BE2C (cell line): ENCODE measurements at regions not wholly inside any gene's neighbourhood (a gene's known extent, or its start where the extent isn't known, plus 50 kb on each side); places are given as distances from the start of the nearest gene placed in this dataset.

Source experiments
- DNase-seq: peaks from one replicate; pipeline ENCODE4 v3.0.0-alpha.2; 2020
- H3K27me3 ChIP-seq: fragments of 250-450 bp; sonication (Bioruptor Pico); 2 replicates; pipeline ENCODE4 v1.5.1; 2020; ENCODE audit warnings: mild to moderate bottlenecking
- H3K36me3 ChIP-seq: fragments of 250-450 bp; sonication (Bioruptor Pico); 2 replicates; pipeline ENCODE4 v1.5.1; 2020; ENCODE audit warnings: mild to moderate bottlenecking
- H3K4me1 ChIP-seq: fragments of 250-450 bp; sonication (Bioruptor Pico); 2 replicates; pipeline ENCODE4 v1.5.1; 2020
- H3K4me3 ChIP-seq: 2 replicates; pipeline ENCODE4 v1.5.1; 2011; ENCODE audit warnings: low read depth, low read length
- H3K9me3 ChIP-seq: fragments of 250-450 bp; sonication (Bioruptor Pico); 2 replicates; pipeline ENCODE4 v1.5.1; 2020
- CTCF ChIP-seq: IDR thresholded peaks from 2 replicates; pipeline ENCODE4 v1.5.1; 2012; ENCODE audit warnings: mild to moderate bottlenecking, low read depth, low read length

GRCh38 chr9:78510035-78510434, 213.1 kb downstream of the PSAT1 start:
- Histone ChIP-seq H3K4me1 (peaks cover 5% of the 10 kb centered on the region), H3K4me3 (no peak overlapping the region), H3K27me3 (no peaks in the 10 kb centered on the region), H3K9me3 (no peaks in the 10 kb centered on the region), H3K36me3 (no peaks in the 10 kb centered on the region)
- no peak for DNase-seq
- no peak for TF ChIP-seq CTCF

GRCh38 chr9:78515108-78515507, 218.2 kb downstream of the PSAT1 start:
- H3K9me3 ChIP-seq = no peaks in the 10 kb centered on the region
- DNase-seq = no peak
- no peaks in the 10 kb centered on the region for H3K27me3 ChIP-seq
- H3K36me3 ChIP-seq = no peaks in the 10 kb centered on the region
- H3K4me3 ChIP-seq = no peak overlapping the region
- peaks cover 6% of the 10 kb centered on the region; the same call in 1 of the 2 replicates for H3K4me1 ChIP-seq
- no peak for TF ChIP-seq CTCF

GRCh38 chr9:78519786-78520185, 222.9 kb downstream of the PSAT1 start:
- no peak for DNase-seq
- TF ChIP-seq CTCF = no peak
- H3K9me3 ChIP-seq = no peaks in the 10 kb centered on the region; the same call in 1 of the 2 replicates
- no peak overlapping the region for H3K4me3 ChIP-seq
- peaks cover 6% of the 10 kb centered on the region; the same call in 1 of the 2 replicates for H3K4me1 ChIP-seq
- no peaks in the 10 kb centered on the region for H3K36me3 ChIP-seq
- no peaks in the 10 kb centered on the region for H3K27me3 ChIP-seq

- no peaks in the 10 kb centered on the region for H3K27me3 ChIP-seq
- no peak overlapping the region for H3K4me3 ChIP-seq
- TF ChIP-seq CTCF = no peak
- no peaks in the 10 kb centered on the region for H3K36me3 ChIP-seq
- DNase-seq = no peak
- no peaks in the 10 kb centered on the region for H3K4me1 ChIP-seq
- no peaks in the 10 kb centered on the region; the same call in 1 of the 2 replicates for H3K9me3 ChIP-seq
Measured at GRCh38 chr9:78521680-78522079, 224.8 kb downstream of the PSAT1 start.

GRCh38 chr9:78525986-78526560, 229.1 kb downstream of the PSAT1 start:
- Histone ChIP-seq H3K4me3 (no peak overlapping the region), H3K4me1 (no peaks in the 10 kb centered on the region), H3K36me3 (no peaks in the 10 kb centered on the region), H3K27me3 (no peaks in the 10 kb centered on the region), H3K9me3 (no peaks in the 10 kb centered on the region)
- no peak for TF ChIP-seq CTCF
- no peak for DNase-seq

GRCh38 chr9:78533500-78533899, 236.6 kb downstream of the PSAT1 start:
- no peaks in the 10 kb centered on the region for H3K36me3 ChIP-seq
- no peak overlapping the region for H3K4me3 ChIP-seq
- H3K27me3 ChIP-seq = no peaks in the 10 kb centered on the region
- DNase-seq = no peak
- no peak for TF ChIP-seq CTCF
- no peaks in the 10 kb centered on the region for H3K9me3 ChIP-seq
- peaks cover 13% of the 10 kb centered on the region for H3K4me1 ChIP-seq
